ELF-1 (cell line): ENCODE measurements at regions not wholly inside any gene's neighbourhood (a gene's known extent, or its start where the extent isn't known, plus 50 kb on each side); places are given as distances from the start of the nearest gene placed in this dataset.

Experiments used
- DNase-seq: peaks from one replicate; pipeline ENCODE4 v3.0.0-alpha.2; 2016; ENCODE audit warnings: low read depth, low spot score

DNA sequence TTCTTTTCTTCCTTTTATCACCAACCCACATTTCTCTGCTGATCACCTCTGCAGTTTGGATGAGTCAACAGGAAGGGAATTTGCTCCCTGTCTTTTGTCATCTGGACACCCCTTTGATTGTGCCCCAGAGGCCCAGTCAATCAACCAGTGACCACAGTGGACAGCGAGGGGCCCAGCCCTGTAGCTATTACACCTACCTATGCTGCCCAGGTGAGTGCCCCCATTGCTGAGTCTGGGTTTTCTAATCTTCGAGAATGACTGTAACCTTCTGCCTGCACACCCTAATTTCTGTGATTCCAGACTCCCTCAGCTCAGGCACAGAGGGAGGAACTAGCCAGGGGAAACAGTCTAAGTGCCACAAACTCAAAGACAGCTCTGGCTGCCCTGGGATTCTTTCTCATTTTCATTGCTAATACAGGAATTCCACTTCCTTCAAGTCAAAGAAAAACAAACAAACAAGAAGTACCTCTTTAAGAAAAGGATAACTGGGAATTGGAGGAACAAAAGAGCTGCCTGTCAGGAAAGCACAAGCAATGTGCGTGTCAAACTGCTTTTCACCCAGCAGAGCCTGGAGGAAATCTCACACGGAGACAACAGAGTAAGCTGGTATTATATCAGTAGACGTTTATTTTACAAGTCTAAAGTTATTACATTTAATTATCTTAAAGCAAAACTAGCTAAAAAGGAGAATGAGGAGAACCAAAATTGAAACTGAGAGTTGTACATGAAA lies 311.1 kb downstream of the AJAP1 start:
- peak; percentile 30 for DNase-seq

GRCh38 chr1:4964634-4965345 lies 310.4 kb downstream of the AJAP1 start:
- DNase-seq = peak; percentile 24

DNA sequence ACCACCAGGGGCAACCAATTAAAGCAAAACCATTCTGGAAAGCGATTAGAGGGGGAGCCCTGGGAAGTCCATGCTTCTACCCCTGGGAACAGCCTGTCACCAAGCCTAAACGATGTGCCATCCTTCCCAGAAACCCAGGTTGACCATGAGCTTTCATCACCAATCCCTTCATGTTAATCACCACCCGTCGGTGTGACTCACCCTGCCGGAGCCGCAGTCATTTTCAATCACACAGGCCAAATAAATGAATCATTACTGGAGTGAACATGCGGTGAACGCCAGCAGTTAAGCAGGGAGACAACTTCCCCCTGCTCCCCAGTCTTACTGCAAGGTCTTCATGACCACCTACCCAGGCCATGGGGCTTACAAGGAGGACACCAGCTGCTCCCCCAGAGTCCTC lies 308.8 kb downstream of the AJAP1 start:
- DNase-seq = no peak

DNA sequence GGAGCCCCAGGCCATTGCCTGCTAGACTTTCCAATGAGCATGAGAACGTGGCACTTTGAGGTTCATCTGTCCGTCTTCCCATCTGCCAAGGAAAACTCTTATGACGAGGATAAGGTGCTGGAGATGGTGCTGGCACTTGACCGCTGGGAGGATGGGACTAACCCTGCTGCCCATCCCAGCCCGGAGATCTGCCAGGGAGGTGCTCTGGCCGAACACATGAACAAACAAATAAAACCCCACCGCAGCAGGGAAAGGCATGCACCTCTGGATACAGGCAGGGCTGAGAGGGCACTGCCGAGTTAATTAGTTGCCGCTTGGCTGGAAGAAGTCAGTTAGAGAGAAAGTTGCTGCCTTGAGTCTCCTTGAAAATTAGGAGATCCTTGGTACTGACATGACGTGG lies 308.4 kb downstream of the AJAP1 start:
- no peak for DNase-seq

DNA sequence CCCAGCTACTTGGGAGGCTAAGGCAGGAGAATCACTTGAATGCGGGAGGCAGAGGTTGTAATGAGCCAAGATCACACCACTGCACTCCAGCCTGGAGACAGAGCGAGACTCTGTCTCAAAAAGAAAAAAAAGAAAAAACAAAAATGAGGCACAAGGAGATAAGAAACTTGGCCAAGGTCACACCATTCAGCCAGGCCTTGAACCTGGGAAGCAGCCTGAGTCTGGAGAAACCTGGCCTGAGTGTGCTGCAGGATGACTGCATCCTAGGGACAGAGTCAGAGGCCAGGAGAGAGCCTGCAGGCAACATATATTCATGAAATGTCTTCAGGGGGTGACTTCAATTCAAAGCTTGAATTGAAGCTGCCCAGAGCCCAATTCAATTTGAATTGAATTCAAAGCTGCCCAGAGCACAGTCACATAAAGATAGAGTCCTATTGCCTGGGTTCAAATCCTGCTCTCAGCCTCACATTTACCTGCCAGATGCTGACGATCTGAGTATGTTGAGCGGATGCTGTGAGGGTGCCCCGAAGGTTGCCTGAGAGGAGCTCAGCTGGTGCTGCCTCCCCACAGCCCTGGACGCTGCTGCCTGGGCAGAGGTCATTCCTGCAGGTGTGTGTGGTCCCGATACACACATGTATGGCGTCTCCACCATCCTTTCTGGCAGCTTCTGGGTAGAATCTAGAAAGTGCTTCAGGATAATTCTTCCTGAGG lies 307.7 kb downstream of the AJAP1 start:
- no peak for DNase-seq

GRCh38 chr1:4960782-4961475 lies 306.5 kb downstream of the AJAP1 start:
- peak; percentile 4 for DNase-seq

DNA sequence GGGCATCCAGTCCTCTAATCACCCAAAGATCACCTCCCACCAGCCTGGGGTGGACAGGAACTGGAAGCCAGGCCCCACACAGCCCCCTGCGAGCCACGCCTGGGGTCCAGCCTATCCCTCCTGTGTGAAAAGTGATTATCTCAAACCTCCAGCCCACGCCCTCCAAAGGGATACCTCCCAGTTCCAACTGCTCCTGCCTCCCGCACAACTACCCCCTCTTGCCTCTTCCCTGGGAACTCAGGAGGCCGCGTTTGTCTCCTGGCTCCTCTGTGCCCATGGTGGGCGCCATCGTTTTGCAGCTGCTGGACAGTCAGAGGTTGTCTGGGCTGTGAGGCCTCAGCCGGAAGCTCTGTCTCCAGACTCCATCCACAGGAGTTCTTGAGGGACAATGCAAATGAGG lies 305.9 kb downstream of the AJAP1 start:
- no peak for DNase-seq

DNA sequence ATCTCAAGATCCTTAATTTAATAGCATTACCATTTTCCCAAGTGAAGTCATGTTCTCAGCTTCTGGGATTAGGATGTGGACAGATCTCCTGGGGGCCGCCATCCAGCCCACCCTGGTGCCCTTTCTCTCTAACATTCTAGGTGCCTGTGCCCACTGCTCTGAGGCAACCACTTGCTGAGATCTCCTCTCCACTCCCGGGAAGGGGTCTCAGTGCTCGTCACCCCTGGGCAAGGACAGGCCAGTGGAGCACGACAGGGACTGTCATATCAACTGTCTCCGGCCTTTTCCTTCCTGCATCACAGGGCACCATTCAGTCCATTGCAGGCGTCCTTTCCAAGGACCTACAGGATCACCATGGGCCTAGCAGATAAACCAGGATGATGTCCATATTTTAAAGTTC lies 304.8 kb downstream of the AJAP1 start:
- DNase-seq = no peak

- DNase-seq = no peak
Measured at GRCh38 chr1:4957027-4957426, 302.6 kb downstream of the AJAP1 start.

DNA sequence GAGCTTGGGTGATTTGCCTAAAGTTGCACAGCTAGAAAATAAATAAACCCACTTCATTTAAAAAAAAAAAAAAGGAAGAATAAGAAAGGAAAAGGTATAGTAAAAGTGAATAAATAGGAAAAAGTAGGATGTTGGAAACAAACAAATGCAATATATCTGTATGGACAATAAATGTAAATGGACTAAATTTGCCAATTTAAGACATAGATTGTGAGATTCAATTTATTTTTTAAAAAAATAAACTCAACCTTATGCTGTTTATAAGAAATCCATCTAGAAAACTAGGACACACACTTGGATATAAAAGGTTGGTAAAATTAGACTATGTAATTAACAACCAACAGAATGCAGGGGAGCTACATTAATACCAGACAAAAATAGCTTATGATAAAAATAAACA lies 300.0 kb downstream of the AJAP1 start:
- no peak for DNase-seq

DNA sequence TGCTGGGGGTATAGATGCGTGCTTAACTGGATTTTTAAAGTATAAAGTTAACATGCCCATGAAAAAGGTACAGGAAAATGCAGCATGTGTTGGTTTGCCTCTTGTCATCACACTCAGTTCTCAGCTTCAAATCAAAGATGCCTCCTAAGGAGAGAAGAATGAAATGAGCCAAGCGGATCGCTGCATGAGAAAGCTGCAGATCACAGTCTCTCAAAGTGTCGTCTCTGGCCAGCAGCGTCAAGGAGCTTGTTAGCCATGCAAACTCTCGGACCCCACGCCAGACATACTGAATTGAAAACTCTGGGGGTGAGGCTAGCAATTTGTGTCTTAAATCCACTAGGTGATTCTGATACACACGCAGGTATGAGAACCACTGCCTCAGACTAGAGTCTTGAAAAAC lies 297.2 kb downstream of the AJAP1 start:
- no peak for DNase-seq

DNA sequence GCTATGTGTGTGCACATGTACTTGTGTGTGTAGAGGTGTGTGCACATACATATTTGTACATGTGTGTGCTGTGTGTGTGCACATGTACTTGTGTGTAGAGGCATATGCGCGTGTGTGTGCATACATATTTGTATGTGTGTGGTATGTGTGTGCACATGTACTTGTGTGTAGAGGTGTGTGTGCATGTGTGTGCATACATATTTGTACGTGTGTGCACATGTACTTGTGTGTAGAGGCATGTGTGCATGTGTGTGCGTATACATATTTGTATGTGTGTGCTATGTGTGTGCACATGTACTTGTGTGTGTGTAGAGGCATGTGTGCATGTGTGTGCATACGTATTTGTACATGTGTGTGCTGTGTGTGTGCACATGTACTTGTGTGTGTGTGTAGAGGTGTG lies 291.9 kb downstream of the AJAP1 start:
- DNase-seq = no peak

- no peak for DNase-seq
Measured at GRCh38 chr1:4944911-4945310, 290.5 kb downstream of the AJAP1 start.

- no peak for DNase-seq
Measured at GRCh38 chr1:4944072-4944471, 289.7 kb downstream of the AJAP1 start.

- DNase-seq = no peak
Measured at GRCh38 chr1:4939266-4939665, 284.9 kb downstream of the AJAP1 start.

- DNase-seq = no peak
Measured at GRCh38 chr1:4937876-4938534, 283.6 kb downstream of the AJAP1 start.

- peak; percentile 1 for DNase-seq
Measured at GRCh38 chr1:4935807-4936206, 281.4 kb downstream of the AJAP1 start.

DNA sequence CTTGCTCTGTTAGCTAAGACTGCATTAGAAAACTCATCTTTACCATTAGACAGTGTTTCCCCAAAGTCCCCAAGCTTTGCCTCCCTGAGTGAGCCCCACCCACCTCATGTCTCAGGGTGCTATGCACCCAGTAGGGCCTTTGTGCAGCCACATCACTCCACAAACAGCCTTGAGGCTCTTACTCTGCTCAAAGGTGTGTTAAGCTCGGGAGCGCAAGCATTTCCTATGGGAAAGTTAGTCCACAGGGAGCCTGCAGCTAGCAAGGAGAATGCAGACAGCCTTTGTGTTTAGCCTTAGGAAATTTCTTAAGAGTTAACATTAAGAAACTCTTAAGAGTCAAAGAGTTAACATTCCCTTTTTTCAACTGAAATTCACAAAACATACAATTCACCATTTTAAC lies 278.8 kb downstream of the AJAP1 start:
- DNase-seq = peak; percentile 30

DNA sequence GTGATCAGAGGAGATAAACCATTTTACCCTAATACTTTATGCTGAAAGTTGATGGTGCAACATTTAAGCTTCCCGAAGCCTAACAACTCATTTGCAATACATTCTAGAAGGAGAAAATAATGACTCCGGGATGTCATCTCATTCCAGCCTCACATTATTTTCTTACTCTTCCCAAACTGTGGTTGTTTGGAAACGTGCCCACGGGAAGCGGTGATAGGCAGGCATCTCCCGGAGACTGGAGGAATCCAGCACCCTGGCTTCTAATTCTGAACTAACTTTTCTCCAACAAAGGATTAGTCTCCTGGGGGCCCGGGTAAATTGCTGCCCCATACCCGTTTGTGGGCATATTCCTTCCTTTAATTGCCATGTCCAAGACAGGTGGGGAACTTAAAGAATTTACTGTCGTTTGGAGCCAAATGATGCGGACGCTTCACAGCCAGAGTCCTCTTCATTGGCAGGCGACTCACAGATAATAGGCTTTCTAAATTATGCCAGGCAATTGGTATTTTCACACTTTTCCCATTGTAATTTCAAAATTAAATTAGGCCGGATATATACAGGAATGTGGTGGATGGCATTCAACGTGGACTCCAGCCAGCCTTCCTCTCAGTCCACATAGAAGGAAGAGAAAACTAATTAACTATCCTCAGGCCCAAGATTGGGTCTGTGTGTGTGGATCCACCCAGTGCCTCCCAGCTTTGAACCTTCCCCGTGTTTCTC lies 278.1 kb downstream of the AJAP1 start:
- no peak for DNase-seq

GRCh38 chr1:4931486-4931885 lies 277.1 kb downstream of the AJAP1 start:
- DNase-seq = peak; percentile 63

DNA sequence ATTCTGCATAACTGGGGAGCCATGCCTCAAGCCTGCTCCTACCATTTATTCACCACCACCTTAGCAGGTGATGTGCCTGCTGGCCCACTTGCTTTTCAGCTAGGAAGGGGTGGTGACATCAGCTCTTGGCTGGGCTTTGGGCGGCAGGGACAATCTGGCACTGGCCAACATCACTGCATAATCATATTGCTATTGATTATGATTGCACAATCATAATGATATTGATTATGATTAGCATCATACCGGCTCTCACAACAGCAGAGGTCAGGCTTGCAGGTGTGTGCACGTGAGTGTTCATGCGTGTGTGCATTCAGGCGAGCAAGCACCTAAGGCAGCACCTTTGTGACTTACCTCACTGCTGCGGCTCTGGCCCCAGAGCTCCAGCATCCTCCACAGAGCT lies 273.8 kb downstream of the AJAP1 start:
- DNase-seq = no peak
